Effector memory CD4-positive, alpha-beta T cell (primary cell): ENCODE measurements at regions not wholly inside any gene's neighbourhood (a gene's known extent, or its start where the extent isn't known, plus 50 kb on each side); places are given as distances from the start of the nearest gene placed in this dataset.

Experiments used
- DNase-seq, 3 donors: peaks; one replicate each; pipeline ENCODE4 v3.0.0-alpha.2; 2020
- H3K27ac ChIP-seq: 2 replicates; pipeline ENCODE4 v1.7.0; 2013; ENCODE audit warnings: mild to moderate bottlenecking, low read length, moderate library complexity; ENCODE audit not compliant: insufficient read depth, poor library complexity, severe bottlenecking
- H3K27me3 ChIP-seq: replicated peaks from 2 replicates; pipeline ENCODE4 v1.7.0; 2013; ENCODE audit warnings: mild to moderate bottlenecking, low read length; ENCODE audit not compliant: insufficient read depth, control insufficient read depth, poor library complexity, severe bottlenecking
- H3K36me3 ChIP-seq: 2 replicates; pipeline ENCODE4 v1.7.0; 2013; ENCODE audit warnings: mild to moderate bottlenecking, low read length, moderate library complexity; ENCODE audit not compliant: control insufficient read depth, insufficient read depth
- H3K4me1 ChIP-seq: 2 replicates; pipeline ENCODE4 v1.7.0; 2013; ENCODE audit warnings: low read length, mild to moderate bottlenecking; ENCODE audit not compliant: control insufficient read depth, insufficient read depth, poor library complexity, severe bottlenecking
- H3K4me3 ChIP-seq: 2 replicates; pipeline ENCODE4 v1.7.0; 2013; ENCODE audit warnings: low read length, low read depth, mild to moderate bottlenecking; ENCODE audit not compliant: insufficient read depth, poor library complexity, severe bottlenecking
- H3K9me3 ChIP-seq: 2 replicates; pipeline ENCODE4 v1.7.0; 2013; ENCODE audit warnings: mild to moderate bottlenecking, low read length, moderate library complexity; ENCODE audit not compliant: control insufficient read depth

- Histone ChIP-seq H3K4me3 (no peak overlapping the region), H3K27ac (no peak overlapping the region), H3K27me3 (no peaks in the 10 kb centered on the region), H3K9me3 (no peaks in the 10 kb centered on the region), H3K36me3 (no peaks in the 10 kb centered on the region), H3K4me1 (no peaks in the 10 kb centered on the region)
- DNase-seq, result no peak
These were observed 179.0 kb upstream of the PPP1R26 start for GRCh38 chr9:135300346-135301141.

GRCh38 chr9:135301271-135302263 lies 178.0 kb upstream of the PPP1R26 start:
- H3K9me3 ChIP-seq, result no peaks in the 10 kb centered on the region
- H3K4me1 ChIP-seq, result no peaks in the 10 kb centered on the region
- H3K4me3 ChIP-seq, result no peak overlapping the region
- H3K27ac ChIP-seq, result no peak overlapping the region
- no peaks in the 10 kb centered on the region for H3K27me3 ChIP-seq
- H3K36me3 ChIP-seq, result no peaks in the 10 kb centered on the region
- no peak for DNase-seq

GRCh38 chr9:135302329-135303279 lies 177.0 kb upstream of the PPP1R26 start:
- no peak overlapping the region for H3K4me3 ChIP-seq
- no peaks in the 10 kb centered on the region for H3K4me1 ChIP-seq
- H3K9me3 ChIP-seq, result no peaks in the 10 kb centered on the region
- H3K27ac ChIP-seq, result no peak overlapping the region
- no peaks in the 10 kb centered on the region for H3K36me3 ChIP-seq
- DNase-seq, result no peak
- H3K27me3 ChIP-seq, result no peaks in the 10 kb centered on the region

- Histone ChIP-seq H3K9me3 (no peaks in the 10 kb centered on the region), H3K4me1 (no peaks in the 10 kb centered on the region), H3K36me3 (no peaks in the 10 kb centered on the region), H3K27ac (no peak overlapping the region), H3K27me3 (no peaks in the 10 kb centered on the region), H3K4me3 (no peak overlapping the region)
- DNase-seq, result no peak
These were observed 176.3 kb upstream of the PPP1R26 start for GRCh38 chr9:135303280-135303647.

- H3K4me3 ChIP-seq, result no peak overlapping the region
- no peaks in the 10 kb centered on the region for H3K27me3 ChIP-seq
- H3K9me3 ChIP-seq, result no peaks in the 10 kb centered on the region
These were observed 175.6 kb upstream of the PPP1R26 start for GRCh38 chr9:135303865-135304499.

GRCh38 chr9:135304886-135305285 lies 174.7 kb upstream of the PPP1R26 start:
- H3K4me1 ChIP-seq, result no peaks in the 10 kb centered on the region
- no peaks in the 10 kb centered on the region for H3K36me3 ChIP-seq
- H3K27me3 ChIP-seq, result no peaks in the 10 kb centered on the region
- DNase-seq, result no peak
- no peak overlapping the region for H3K27ac ChIP-seq
- no peak overlapping the region for H3K4me3 ChIP-seq
- no peaks in the 10 kb centered on the region for H3K9me3 ChIP-seq

More at GRCh38 chr9:135303865-135304499, 175.6 kb upstream of the PPP1R26 start:
- Histone ChIP-seq H3K4me1 (no peaks in the 10 kb centered on the region), H3K36me3 (no peaks in the 10 kb centered on the region), H3K27ac (no peak overlapping the region)
- DNase-seq, result no peak

- H3K4me1 ChIP-seq, result no peaks in the 10 kb centered on the region
- no peak overlapping the region for H3K27ac ChIP-seq
- DNase-seq, result no peak
- no peaks in the 10 kb centered on the region for H3K27me3 ChIP-seq
- no peak overlapping the region for H3K4me3 ChIP-seq
- no peaks in the 10 kb centered on the region for H3K9me3 ChIP-seq
- no peaks in the 10 kb centered on the region for H3K36me3 ChIP-seq
These were observed 173.9 kb upstream of the PPP1R26 start for GRCh38 chr9:135305546-135306180.

GRCh38 chr9:135306699-135307098 lies 172.9 kb upstream of the PPP1R26 start:
- Histone ChIP-seq H3K27ac (no peak overlapping the region), H3K4me3 (no peak overlapping the region), H3K36me3 (no peaks in the 10 kb centered on the region), H3K9me3 (no peaks in the 10 kb centered on the region), H3K4me1 (no peaks in the 10 kb centered on the region), H3K27me3 (no peaks in the 10 kb centered on the region)
- DNase-seq, result no peak

GRCh38 chr9:135307300-135307699 lies 172.3 kb upstream of the PPP1R26 start:
- Histone ChIP-seq H3K4me3 (no peak overlapping the region), H3K36me3 (no peaks in the 10 kb centered on the region), H3K4me1 (no peaks in the 10 kb centered on the region), H3K27me3 (no peaks in the 10 kb centered on the region), H3K9me3 (no peaks in the 10 kb centered on the region), H3K27ac (no peak overlapping the region)
- DNase-seq, result no peak
